Sigmoid colon (tissue), 6 donors: ENCODE measurements at regions not wholly inside any gene's neighbourhood (a gene's known extent, or its start where the extent isn't known, plus 50 kb on each side); places are given as distances from the start of the nearest gene placed in this dataset.

ENCODE experiments used
- DNase-seq: peaks from one replicate; pipeline ENCODE4 v3.0.0-alpha.2; 2019
- H3K27ac ChIP-seq, 4 donors: fragments of 200-600 bp; sonication (generic); one replicate each; pipeline ENCODE4 v1.5.1; 2016 to 2019; ENCODE audit warnings: mild to moderate bottlenecking in 1 of 4
- H3K27me3 ChIP-seq, 3 donors: fragments of 200-600 bp; sonication (generic); one replicate each; pipeline ENCODE4 v1.5.1; 2019; ENCODE audit warnings: mild to moderate bottlenecking in 1 of 3
- H3K36me3 ChIP-seq, 4 donors: fragments of 200-600 bp; sonication (generic); one replicate each; pipeline ENCODE4 v1.5.1; 2016 to 2019
- H3K4me1 ChIP-seq, 4 donors: fragments of 200-600 bp; sonication (generic); one replicate each; pipeline ENCODE4 v1.5.1; 2017 to 2019
- H3K4me3 ChIP-seq, 4 donors: fragments of 200-600 bp; sonication (generic); one replicate each; pipeline ENCODE4 v1.5.1; 2017 to 2019; ENCODE audit warnings: mild to moderate bottlenecking in 2 of 4, moderate library complexity in 1 of 4
- H3K9me3 ChIP-seq, 4 donors: fragments of 200-600 bp in 3 of 4; sonication (generic) in 3 of 4; one replicate each; pipeline versions ENCODE4 v1.5.1 to v1.6.1; 2013 to 2019
- EP300 ChIP-seq, 4 donors: sonication (generic); formaldehyde crosslinking; IDR thresholded peaks; one replicate each; pipeline ENCODE4 v1.6.1; 2017; ENCODE audit warnings: antibody characterized with exemption in 4 of 4
- POLR2A ChIP-seq, 2 donors: fragments of 450-650 bp; IDR thresholded peaks; one replicate each; pipeline ENCODE4 v1.6.1; 2016; ENCODE audit warnings: antibody characterized with exemption in 2 of 2, mild to moderate bottlenecking in 2 of 2, moderate library complexity in 2 of 2
- POLR2AphosphoS5 ChIP-seq, 4 donors: sonication (generic); formaldehyde crosslinking; IDR thresholded peaks; one replicate each; pipeline ENCODE4 v1.6.1; 2017; ENCODE audit warnings: antibody characterized with exemption in 4 of 4
- WGBS, 2 donors: extraction: QIAGEN DNeasy Blood & Tissue Kit; methylation state at CpG; one replicate each; pipeline ENCODE4 v1.1.7; 2013; 5-methylcytosine and 5-hydroxymethylcytosine counted together
- intact Hi-C: fragments of 100-400 bp; cut with DNase I; formaldehyde crosslinking; loops from one replicate; pipeline ENCODE4 v1.15.1; 2023
- TF ChIP-seq, protein P1 (sequence below), 4 experiments: fragments of 450-650 bp in 3 of 4; fragments of 200-600 bp in 1 of 4; IDR thresholded peaks; one replicate each; pipeline ENCODE4 v1.5.1; 2016 to 2019; ENCODE audit warnings: antibody characterized with exemption in 4 of 4, mild to moderate bottlenecking in 3 of 4, moderate library complexity in 2 of 4
- donor health status: healthy with polysubstance abuse.
- donor health status: healthy.

DNA sequence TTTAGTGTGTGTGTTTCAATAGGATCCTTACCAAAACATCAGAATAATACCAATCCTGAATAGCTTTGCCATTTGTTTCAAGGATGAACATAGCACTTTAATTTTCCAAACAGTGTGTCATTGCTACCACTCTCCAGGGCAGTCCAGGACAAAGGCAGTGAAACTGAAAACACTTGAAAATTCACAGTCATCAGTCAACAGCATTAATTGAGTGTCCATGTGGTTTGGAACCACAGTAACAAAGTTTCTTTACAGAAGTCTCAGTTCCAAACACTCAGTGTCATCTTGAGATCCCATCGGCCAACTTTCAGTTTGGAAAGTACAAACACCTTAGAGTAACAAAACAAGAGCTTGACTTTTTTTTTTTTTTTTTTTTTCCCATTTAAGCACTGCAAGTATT, 228.4 kb upstream of the SOX5 start:
- Histone ChIP-seq H3K27ac (no peak overlapping the region), H3K27me3 (no peaks in the 10 kb centered on the region), H3K36me3 (no peaks in the 10 kb centered on the region), H3K4me1 (peaks cover 0 to 6% (median 0%) of the 10 kb centered on the region in 4 donors), H3K4me3 (no peak overlapping the region), H3K9me3 (no peaks in the 10 kb centered on the region)
- intact Hi-C loops, result no loop called here
- 79 to 82% methylated on average over 1 of the region's 1 CpG for WGBS, 2 donors
- DNase-seq, result no peak
- no peak for TF ChIP-seq EP300 (IDR thresholded peaks at IDR 0.05)
- TF ChIP-seq, protein P1, sequence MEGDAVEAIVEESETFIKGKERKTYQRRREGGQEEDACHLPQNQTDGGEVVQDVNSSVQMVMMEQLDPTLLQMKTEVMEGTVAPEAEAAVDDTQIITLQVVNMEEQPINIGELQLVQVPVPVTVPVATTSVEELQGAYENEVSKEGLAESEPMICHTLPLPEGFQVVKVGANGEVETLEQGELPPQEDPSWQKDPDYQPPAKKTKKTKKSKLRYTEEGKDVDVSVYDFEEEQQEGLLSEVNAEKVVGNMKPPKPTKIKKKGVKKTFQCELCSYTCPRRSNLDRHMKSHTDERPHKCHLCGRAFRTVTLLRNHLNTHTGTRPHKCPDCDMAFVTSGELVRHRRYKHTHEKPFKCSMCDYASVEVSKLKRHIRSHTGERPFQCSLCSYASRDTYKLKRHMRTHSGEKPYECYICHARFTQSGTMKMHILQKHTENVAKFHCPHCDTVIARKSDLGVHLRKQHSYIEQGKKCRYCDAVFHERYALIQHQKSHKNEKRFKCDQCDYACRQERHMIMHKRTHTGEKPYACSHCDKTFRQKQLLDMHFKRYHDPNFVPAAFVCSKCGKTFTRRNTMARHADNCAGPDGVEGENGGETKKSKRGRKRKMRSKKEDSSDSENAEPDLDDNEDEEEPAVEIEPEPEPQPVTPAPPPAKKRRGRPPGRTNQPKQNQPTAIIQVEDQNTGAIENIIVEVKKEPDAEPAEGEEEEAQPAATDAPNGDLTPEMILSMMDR (IDR thresholded peaks at IDR 0.05), result no peak
- no peak for TF ChIP-seq POLR2AphosphoS5 (IDR thresholded peaks at IDR 0.05)
- no peak for TF ChIP-seq POLR2A (IDR thresholded peaks at IDR 0.05)

DNA sequence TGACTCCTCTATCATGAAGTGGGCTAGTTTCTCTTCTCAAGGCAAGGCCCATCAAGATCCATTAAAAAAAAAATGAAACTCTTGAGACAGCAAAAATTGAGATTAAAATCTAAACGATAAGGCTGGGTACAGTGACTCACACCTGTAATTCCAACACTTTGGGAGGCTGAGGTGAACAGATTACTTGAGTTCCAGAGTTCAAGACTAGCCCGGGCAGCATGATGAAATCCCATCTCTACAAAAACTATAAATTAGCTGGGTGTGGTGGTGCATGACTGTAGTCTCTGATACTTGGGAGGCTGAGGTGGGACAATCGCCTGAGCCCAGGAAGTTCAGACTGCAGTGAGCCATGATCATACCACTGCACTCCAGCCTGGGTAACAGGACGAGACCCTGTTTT, 226.5 kb upstream of the SOX5 start:
- TF ChIP-seq POLR2A (IDR thresholded peaks at IDR 0.05) (no peak), POLR2AphosphoS5 (IDR thresholded peaks at IDR 0.05) (no peak), EP300 (IDR thresholded peaks at IDR 0.05) (no peak)
- TF ChIP-seq, protein P1 (IDR thresholded peaks at IDR 0.05), result no peak
- intact Hi-C loops, result no loop called here

DNA sequence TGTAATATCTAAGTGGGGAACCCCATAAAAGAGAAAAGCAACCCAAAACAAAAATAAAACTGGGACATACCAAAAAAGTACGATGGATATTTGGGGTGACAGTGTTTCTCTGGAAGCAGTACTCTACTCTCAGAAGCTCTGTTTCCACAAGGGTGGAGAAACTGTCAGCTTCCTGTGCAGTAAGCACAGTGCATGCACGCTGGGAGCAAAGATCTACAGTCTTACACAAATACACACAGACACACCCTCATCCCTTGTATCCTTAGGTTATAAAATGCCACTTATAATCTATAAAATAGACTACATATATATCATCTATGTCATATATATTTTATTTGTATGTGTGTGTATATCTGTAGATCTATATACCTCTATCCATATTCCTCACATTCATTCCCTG, 225.8 kb upstream of the SOX5 start:
- Histone ChIP-seq H3K4me1 (peaks cover 0 to 6% (median 0%) of the 10 kb centered on the region in 4 donors), H3K4me3 (no peak overlapping the region), H3K36me3 (no peaks in the 10 kb centered on the region), H3K9me3 (no peaks in the 10 kb centered on the region), H3K27ac (no peak overlapping the region), H3K27me3 (no peaks in the 10 kb centered on the region)
- 16 to 63% methylated on average over 2 of the region's 2 CpGs for WGBS, 2 donors
- DNase-seq, result no peak
- intact Hi-C loops, result no loop called here
- TF ChIP-seq EP300 (IDR thresholded peaks at IDR 0.05) (no peak), POLR2A (IDR thresholded peaks at IDR 0.05) (no peak), POLR2AphosphoS5 (IDR thresholded peaks at IDR 0.05) (no peak)
- TF ChIP-seq, protein P1 (IDR thresholded peaks at IDR 0.05), result no peak

More for the DNA sequence above, 226.5 kb upstream of the SOX5 start:
- DNase-seq, result no peak
- Histone ChIP-seq H3K27me3 (no peaks in the 10 kb centered on the region), H3K4me1 (peaks cover 0 to 6% (median 0%) of the 10 kb centered on the region in 4 donors), H3K9me3 (no peaks in the 10 kb centered on the region), H3K4me3 (no peak overlapping the region), H3K27ac (no peak overlapping the region), H3K36me3 (no peaks in the 10 kb centered on the region)
- 51 to 71% methylated on average over 4 of the region's 4 CpGs for WGBS, 2 donors

DNA sequence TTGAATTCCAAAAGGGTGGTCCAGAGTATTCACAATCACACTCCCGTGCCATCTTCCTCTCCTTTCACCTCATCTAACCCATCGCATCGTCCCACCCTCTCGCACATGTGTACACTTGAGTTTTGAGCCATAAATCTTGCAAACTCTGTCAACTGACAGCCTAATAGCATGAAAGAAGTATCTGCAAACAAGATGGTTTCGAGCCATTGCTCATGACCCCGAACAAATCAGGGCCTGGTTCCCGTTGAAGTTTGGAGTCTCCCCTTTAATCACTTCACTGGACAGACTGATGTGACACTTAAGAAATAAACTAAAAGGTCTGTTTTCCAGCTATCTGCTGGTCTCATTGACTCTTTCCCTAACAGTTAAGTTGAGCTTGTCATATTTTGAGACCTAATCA, 223.6 kb upstream of the SOX5 start:
- peaks cover 0 to 4% (median 0%) of the 10 kb centered on the region in 4 donors for H3K4me1 ChIP-seq
- H3K27me3 ChIP-seq, result no peaks in the 10 kb centered on the region
- no peak for DNase-seq
- no peak overlapping the region for H3K4me3 ChIP-seq
- TF ChIP-seq EP300 (IDR thresholded peaks at IDR 0.05), result no peak
- no peak for TF ChIP-seq POLR2AphosphoS5 (IDR thresholded peaks at IDR 0.05)
- TF ChIP-seq, protein P1 (IDR thresholded peaks at IDR 0.05), result no peak
- no peak for TF ChIP-seq POLR2A (IDR thresholded peaks at IDR 0.05)
- no peak overlapping the region for H3K27ac ChIP-seq
- no peaks in the 10 kb centered on the region for H3K9me3 ChIP-seq
- intact Hi-C loops, result no loop called here
- H3K36me3 ChIP-seq, result no peaks in the 10 kb centered on the region
- 16 to 51% methylated on average over 7 of the region's 7 CpGs for WGBS, 2 donors

DNA sequence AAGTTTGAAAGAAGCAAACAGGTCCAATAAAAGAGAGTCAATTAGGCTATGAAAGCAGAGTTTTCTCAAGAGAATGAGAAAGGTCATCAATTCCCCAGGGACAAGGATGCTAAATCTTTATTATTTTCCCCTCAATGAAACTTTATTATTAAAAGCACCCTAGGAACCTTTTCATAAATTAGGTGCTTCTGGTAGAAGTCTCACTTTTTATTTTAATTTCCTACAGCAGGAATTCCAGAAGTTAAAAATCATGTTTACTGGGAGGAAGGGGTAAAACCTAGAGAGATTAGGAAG, 223.2 kb upstream of the SOX5 start:
- Histone ChIP-seq H3K4me3 (no peak overlapping the region), H3K4me1 (peaks cover 0 to under 1% (median 0%) of the 10 kb centered on the region in 4 donors), H3K27ac (no peak overlapping the region), H3K36me3 (no peaks in the 10 kb centered on the region), H3K9me3 (no peaks in the 10 kb centered on the region), H3K27me3 (no peaks in the 10 kb centered on the region)
- no peak for DNase-seq
- intact Hi-C loops, result no loop called here
- no peak for TF ChIP-seq POLR2AphosphoS5 (IDR thresholded peaks at IDR 0.05)
- TF ChIP-seq EP300 (IDR thresholded peaks at IDR 0.05), result no peak
- TF ChIP-seq POLR2A (IDR thresholded peaks at IDR 0.05), result no peak
- TF ChIP-seq, protein P1 (IDR thresholded peaks at IDR 0.05), result no peak
